OCI-LY7 (cell line): ENCODE measurements at regions not wholly inside any gene's neighbourhood (a gene's known extent, or its start where the extent isn't known, plus 50 kb on each side); places are given as distances from the start of the nearest gene placed in this dataset.

Experiments used
- BruUV-seq: library from RNA; stranded (reverse); fragments of 400-500 nt; replicated peaks from 2 replicates; lab custom pipeline; 2021; lab: Mats Ljungman, UMichigan
- CTCF ChIA-PET: fragments of 300-600 bp; sonication (Branson Sonifier 250); formaldehyde crosslinking; loops from one replicate; lab custom pipeline; 2022; ENCODE audit warnings: antibody characterized with exemption; ENCODE audit not compliant: unreplicated experiment; lab: Charles Lee
- POLR2A ChIA-PET: fragments of 300-600 bp; sonication (Branson Sonifier 250); formaldehyde crosslinking; loops from one replicate; lab custom pipeline; 2022; ENCODE audit warnings: antibody characterized with exemption; lab: Charles Lee
- DNase-seq: peaks from one replicate; pipeline ENCODE4 v3.0.0-alpha.2; 2015; ENCODE audit warnings: low spot score
- H2AFZ ChIP-seq: fragments of 200-600 bp; sonication (generic), shearing (Covaris generic); 2 replicates; pipeline ENCODE4 v1.6.1; 2014; ENCODE audit warnings: mild to moderate bottlenecking, antibody characterized with exemption, low read length, moderate library complexity
- H3K27ac ChIP-seq: fragments of 200-600 bp; sonication (generic); 2 replicates; pipeline ENCODE4 v1.5.1; 2014; ENCODE audit warnings: mixed run types, low read depth, mild to moderate bottlenecking, moderate library complexity, low read length, inconsistent platforms; ENCODE audit not compliant: poor library complexity, severe bottlenecking
- H3K36me3 ChIP-seq: fragments of 200-600 bp; sonication (generic); 2 replicates; pipeline ENCODE4 v1.6.1; 2014; ENCODE audit warnings: mild to moderate bottlenecking, antibody characterized with exemption, low read length, moderate library complexity, mixed read lengths; ENCODE audit not compliant: insufficient read depth
- H3K4me1 ChIP-seq: fragments of 200-600 bp; sonication (generic); 2 replicates; pipeline ENCODE4 v1.5.1; 2014; ENCODE audit warnings: mild to moderate bottlenecking, low read length; ENCODE audit not compliant: insufficient read depth, poor library complexity, severe bottlenecking
- H3K4me2 ChIP-seq: fragments of 200-600 bp; sonication (generic); 2 replicates; pipeline ENCODE4 v1.6.1; 2014; ENCODE audit warnings: mild to moderate bottlenecking, low read length
- H3K4me3 ChIP-seq: fragments of 200-600 bp; sonication (generic); 2 replicates; pipeline ENCODE4 v1.5.1; 2014; ENCODE audit warnings: mild to moderate bottlenecking, low read depth, low read length; ENCODE audit not compliant: poor library complexity, severe bottlenecking
- H3K79me2 ChIP-seq: fragments of 200-600 bp; sonication (generic); 2 replicates; pipeline ENCODE4 v1.6.1; 2016; ENCODE audit warnings: low read depth, mild to moderate bottlenecking, low read length, moderate library complexity, mixed read lengths; ENCODE audit not compliant: insufficient read depth
- H3K9me2 ChIP-seq: fragments of 200-600 bp; sonication (generic); 2 replicates; pipeline ENCODE4 v1.6.1; 2016; ENCODE audit warnings: mild to moderate bottlenecking, low read length, mixed read lengths; ENCODE audit not compliant: insufficient read depth
- H3K9me3 ChIP-seq: fragments of 200-600 bp; sonication (generic); 2 replicates; pipeline ENCODE4 v1.6.1; 2014; ENCODE audit warnings: mild to moderate bottlenecking, mixed run types, low read length, mixed read lengths
- H4K20me1 ChIP-seq: fragments of 200-600 bp; sonication (generic); 2 replicates; pipeline ENCODE4 v1.6.1; 2014; ENCODE audit warnings: mild to moderate bottlenecking, antibody characterized with exemption, low read length, moderate library complexity, mixed read lengths; ENCODE audit not compliant: insufficient read depth
- CTCF ChIP-seq: fragments of 200-600 bp; sonication (generic); conservative IDR thresholded peaks from 2 replicates; pipeline ENCODE4 v1.5.1; 2014; ENCODE audit warnings: mild to moderate bottlenecking, antibody characterized with exemption, low read length, moderate library complexity, mixed read lengths
- EZH2phosphoT487 ChIP-seq: fragments of 200-600 bp; sonication (generic); IDR thresholded peaks from 2 replicates; pipeline ENCODE4 v1.6.1; 2018; ENCODE audit warnings: low read depth, borderline replicate concordance, mild to moderate bottlenecking, mixed run types, antibody characterized with exemption, low read length, moderate library complexity, mixed read lengths
- intact Hi-C: fragments of 100-400 bp; cut with micrococcal nuclease; formaldehyde crosslinking; loops from one replicate; pipeline ENCODE4 v1.10.0; 2022; ENCODE audit not compliant: unreplicated experiment

DNA sequence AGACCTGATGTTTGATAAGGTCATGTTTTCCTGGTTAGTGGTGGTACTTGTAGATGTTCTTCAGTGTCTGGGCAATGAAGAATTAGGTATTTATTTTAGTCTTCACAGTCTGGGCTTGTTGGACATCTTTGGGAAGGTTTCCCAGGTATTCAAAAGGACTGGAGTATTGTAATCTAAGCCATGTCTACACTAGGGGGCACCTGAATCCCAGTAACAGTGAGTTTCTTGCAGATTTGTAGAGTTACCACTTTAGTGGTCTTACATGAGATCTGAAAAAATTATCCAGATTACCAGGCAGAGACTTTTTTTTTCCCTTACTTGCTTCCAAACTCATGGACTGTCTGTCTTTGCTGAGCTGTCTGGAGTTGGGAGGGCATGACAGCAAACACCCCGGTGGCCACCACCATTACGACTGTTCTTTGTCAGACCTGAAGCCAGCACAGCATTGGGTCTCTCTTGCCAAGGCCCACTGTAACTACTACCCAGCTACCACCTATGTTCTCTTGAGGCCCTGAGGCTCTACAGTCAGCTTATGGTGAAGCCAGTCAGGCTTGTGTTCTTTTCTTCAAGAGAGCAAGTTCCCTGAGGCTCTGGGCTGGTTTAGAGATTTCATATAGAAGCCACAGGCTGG is 820.7 kb upstream of the FBXO33 start:
- no peaks in the 10 kb centered on the region for H3K9me2 ChIP-seq
- H3K79me2 ChIP-seq, result no peaks in the 10 kb centered on the region
- ChIA-PET CTCF (no interaction called here), POLR2A (no interaction called here)
- no peaks in the 10 kb centered on the region for H4K20me1 ChIP-seq
- TF ChIP-seq CTCF (peak; percentile 60), EZH2phosphoT487 (no peak)
- H3K4me3 ChIP-seq, result no peak overlapping the region
- peak; percentile 19 for DNase-seq
- intact Hi-C loops, result no loop called here
- no peak overlapping the region for H3K27ac ChIP-seq
- H3K9me3 ChIP-seq, result peaks cover 6% of the 10 kb centered on the region; the same call in 1 of the 2 replicates
- no peaks in the 10 kb centered on the region for H3K36me3 ChIP-seq
- BruUV-seq, result no TSS peak
- H3K4me2 ChIP-seq, result no peak overlapping the region
- H2AFZ ChIP-seq, result no peak overlapping the region; the same call in 1 of the 2 replicates
- H3K4me1 ChIP-seq, result peaks cover 4% of the 10 kb centered on the region

- Histone ChIP-seq H4K20me1 (no peaks in the 10 kb centered on the region), H3K27ac (no peak overlapping the region), H3K9me2 (no peaks in the 10 kb centered on the region), H2AFZ (peak overlapping the region; percentile 77), H3K4me3 (no peak overlapping the region), H3K79me2 (no peaks in the 10 kb centered on the region), H3K4me1 (peaks cover 4% of the 10 kb centered on the region), H3K4me2 (peak overlapping the region; percentile 40; the same call in 1 of the 2 replicates), H3K9me3 (peaks cover 6% of the 10 kb centered on the region; the same call in 1 of the 2 replicates), H3K36me3 (no peaks in the 10 kb centered on the region)
- BruUV-seq, result no TSS peak
- POLR2A ChIA-PET, result no interaction called here
- intact Hi-C loops, result no loop called here
- CTCF ChIA-PET, result no interaction called here
- no peak for TF ChIP-seq EZH2phosphoT487
- no peak for TF ChIP-seq CTCF
- DNase-seq, result peak; percentile 13
Measured at GRCh38 chr14:40248671-40249070, 816.4 kb upstream of the FBXO33 start.

DNA sequence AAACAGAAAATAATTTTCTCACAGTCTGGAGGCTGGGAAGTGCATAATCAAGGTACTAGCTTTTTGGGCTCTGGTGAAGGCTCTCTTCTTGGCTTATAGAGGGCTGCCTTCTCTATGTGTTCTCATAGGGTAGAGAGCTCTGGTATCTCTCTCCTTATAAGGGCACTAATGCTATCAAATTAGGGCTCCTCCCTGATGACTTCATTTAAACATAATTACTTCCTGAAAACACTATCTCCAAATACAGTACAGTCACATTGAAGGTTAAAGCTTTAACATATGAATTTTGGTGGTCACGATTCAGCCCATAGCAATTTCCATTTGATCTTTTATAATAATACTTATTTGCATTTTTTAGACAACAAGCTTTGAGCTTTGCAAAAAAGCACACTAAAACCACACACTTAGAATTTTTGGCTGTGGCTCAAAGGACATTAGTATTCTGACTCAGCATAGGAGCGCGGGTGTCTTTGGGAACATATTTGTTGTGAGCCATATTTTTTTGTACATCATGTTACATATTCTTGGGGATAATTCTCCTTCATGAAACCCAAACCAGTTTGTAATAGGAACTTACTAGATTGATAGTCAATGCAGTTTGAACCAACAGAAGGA is 808.1 kb upstream of the FBXO33 start:
- Histone ChIP-seq H2AFZ (peak overlapping the region; percentile 10; the same call in 1 of the 2 replicates), H3K4me2 (no peak overlapping the region), H3K79me2 (no peaks in the 10 kb centered on the region), H3K9me2 (no peaks in the 10 kb centered on the region), H3K4me1 (no peaks in the 10 kb centered on the region), H3K9me3 (peaks cover 18% of the 10 kb centered on the region; the same call in 1 of the 2 replicates), H3K4me3 (no peak overlapping the region), H3K36me3 (peaks cover 4% of the 10 kb centered on the region; the same call in 1 of the 2 replicates), H3K27ac (no peak overlapping the region), H4K20me1 (no peaks in the 10 kb centered on the region)
- DNase-seq, result no peak
- ChIA-PET CTCF (no interaction called here), POLR2A (interaction anchor here (0.7 to 1.0 kb wide), 3 partner anchors 13 to 62 kb away, joined by 3 read pairs; no protein-coding TSS in a partner anchor)
- TF ChIP-seq EZH2phosphoT487 (no peak), CTCF (no peak)
- intact Hi-C loops, result no loop called here
- no TSS peak for BruUV-seq
